NOMO-1 treated with dmso at 0.1 percent for 144 hours (cell line): ENCODE measurements at regions not wholly inside any gene's neighbourhood (a gene's known extent, or its start where the extent isn't known, plus 50 kb on each side); places are given as distances from the start of the nearest gene placed in this dataset.

Experiments used
- DNase-seq: peaks from one replicate; lab custom pipeline; 2025; ENCODE audit not compliant: unreplicated experiment; lab: John Stamatoyannopoulos, UW

GRCh38 chr7:68442931-68443631 lies 1155.2 kb upstream of the AUTS2 start:
- no peak for DNase-seq

- no peak for DNase-seq
These were observed 1154.2 kb upstream of the AUTS2 start for GRCh38 chr7:68444042-68444441.

GRCh38 chr7:68444956-68445355 lies 1153.3 kb upstream of the AUTS2 start:
- no peak for DNase-seq

GRCh38 chr7:68446183-68446582 lies 1152.1 kb upstream of the AUTS2 start:
- no peak for DNase-seq

GRCh38 chr7:68449099-68449498 lies 1149.2 kb upstream of the AUTS2 start:
- no peak for DNase-seq

GRCh38 chr7:68449816-68450215 lies 1148.5 kb upstream of the AUTS2 start:
- no peak for DNase-seq

GRCh38 chr7:68454931-68455330 lies 1143.3 kb upstream of the AUTS2 start:
- DNase-seq, result no peak

- no peak for DNase-seq
These were observed 1141.8 kb upstream of the AUTS2 start for GRCh38 chr7:68456469-68456868.

GRCh38 chr7:68457481-68457880 lies 1140.8 kb upstream of the AUTS2 start:
- no peak for DNase-seq

- DNase-seq, result no peak
These were observed 1140.0 kb upstream of the AUTS2 start for GRCh38 chr7:68458010-68458908.

GRCh38 chr7:68461430-68461829 lies 1136.8 kb upstream of the AUTS2 start:
- DNase-seq, result no peak

- no peak for DNase-seq
These were observed 1127.3 kb upstream of the AUTS2 start for GRCh38 chr7:68470836-68471435.

GRCh38 chr7:68472688-68473087 lies 1125.6 kb upstream of the AUTS2 start:
- DNase-seq, result no peak

GRCh38 chr7:68474661-68475216 lies 1123.5 kb upstream of the AUTS2 start:
- no peak for DNase-seq

GRCh38 chr7:68476966-68477365 lies 1121.3 kb upstream of the AUTS2 start:
- DNase-seq, result no peak

- no peak for DNase-seq
These were observed 1119.9 kb upstream of the AUTS2 start for GRCh38 chr7:68478326-68478725.

- no peak for DNase-seq
These were observed 1115.5 kb upstream of the AUTS2 start for GRCh38 chr7:68482800-68483199.

- no peak for DNase-seq
These were observed 1113.5 kb upstream of the AUTS2 start for GRCh38 chr7:68484731-68485130.

- no peak for DNase-seq
These were observed 1112.9 kb upstream of the AUTS2 start for GRCh38 chr7:68485253-68485917.

- no peak for DNase-seq
These were observed 1109.8 kb upstream of the AUTS2 start for GRCh38 chr7:68488341-68489060.
